ENCODE measurements at regions not wholly inside any gene's neighbourhood (a gene's known extent, or its start where the extent isn't known, plus 50 kb on each side); places are given as distances from the start of the nearest gene placed in this dataset.

Small RNAs in the stretch of these regions (small RNA-seq; reads per million reads assigned to genes)
- gene AC105424.1 (0 reads per million in 4 donors), gene RF00156 (0 reads per million in 4 donors), gene RN7SL205P (0 reads per million in 4 donors), gene RNU6-224P (0 reads per million in 4 donors)

Data from gastroesophageal sphincter (tissue), 4 donors.